ENCODE measurements at regions not wholly inside any gene's neighbourhood (a gene's known extent, or its start where the extent isn't known, plus 50 kb on each side); places are given as distances from the start of the nearest gene placed in this dataset.
"Not testable (repeated sequence)": the region's sequence is repeated elsewhere in the genome, so short reads cannot be mapped to it uniquely, and the experiment has no call there.

DNA sequence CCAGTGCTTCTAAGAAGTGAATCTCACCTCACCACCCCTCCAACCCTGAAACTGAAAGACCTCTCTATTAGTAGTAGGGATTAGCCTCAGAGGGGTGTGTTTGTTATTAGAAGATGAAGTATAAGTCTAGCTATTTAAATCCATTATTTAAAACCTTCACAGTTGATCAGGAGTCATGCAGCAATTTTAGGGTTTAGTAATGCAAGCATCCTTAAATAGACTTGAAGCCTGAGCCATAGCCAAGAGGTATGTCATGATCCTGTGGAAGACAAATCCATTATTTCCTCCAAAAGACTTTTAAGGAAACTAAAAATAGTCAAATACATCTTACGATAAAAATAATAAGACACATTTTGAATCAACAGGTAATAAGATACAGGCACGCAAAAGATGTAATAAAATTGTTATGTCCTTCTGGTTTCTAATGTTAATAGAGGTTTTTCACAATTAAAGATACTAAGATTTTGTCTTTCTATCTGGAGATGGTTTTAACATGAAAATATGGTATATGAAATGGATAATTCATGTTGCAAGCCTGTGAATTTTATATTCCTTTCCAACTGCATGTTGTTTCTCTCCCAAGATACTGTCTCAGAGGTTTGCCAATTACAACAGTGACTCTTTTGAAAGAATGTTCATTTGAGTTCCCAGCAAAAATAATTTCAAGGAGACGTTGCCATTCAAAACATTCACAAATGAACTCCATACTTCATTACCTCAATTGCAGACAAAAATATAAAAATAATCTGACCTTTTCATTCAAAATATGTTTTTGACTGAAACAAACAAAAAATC lies 68.0 kb downstream of the LUZP4 start:
- DNase-seq = no peak

DNA sequence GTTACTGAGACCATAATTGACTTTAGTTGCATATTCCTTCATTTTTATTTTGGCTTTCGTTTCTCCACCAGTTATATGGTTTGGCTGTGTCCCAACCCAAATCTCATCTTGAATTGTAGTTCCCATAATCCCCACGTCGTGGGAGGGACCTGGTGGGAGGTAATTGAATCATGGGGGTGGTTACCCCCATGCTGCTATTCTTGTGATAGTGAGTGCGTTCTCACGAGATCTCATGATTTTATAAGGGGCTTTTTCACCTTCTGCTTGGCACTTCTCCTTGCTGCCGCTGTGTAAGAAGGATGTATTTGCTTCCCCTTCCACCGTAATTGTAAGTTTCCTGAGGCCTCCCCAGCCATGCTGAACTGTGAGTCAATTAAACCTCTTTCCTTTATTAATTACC lies 70.0 kb downstream of the LUZP4 start:
- DNase-seq = not testable (repeated sequence)

DNA sequence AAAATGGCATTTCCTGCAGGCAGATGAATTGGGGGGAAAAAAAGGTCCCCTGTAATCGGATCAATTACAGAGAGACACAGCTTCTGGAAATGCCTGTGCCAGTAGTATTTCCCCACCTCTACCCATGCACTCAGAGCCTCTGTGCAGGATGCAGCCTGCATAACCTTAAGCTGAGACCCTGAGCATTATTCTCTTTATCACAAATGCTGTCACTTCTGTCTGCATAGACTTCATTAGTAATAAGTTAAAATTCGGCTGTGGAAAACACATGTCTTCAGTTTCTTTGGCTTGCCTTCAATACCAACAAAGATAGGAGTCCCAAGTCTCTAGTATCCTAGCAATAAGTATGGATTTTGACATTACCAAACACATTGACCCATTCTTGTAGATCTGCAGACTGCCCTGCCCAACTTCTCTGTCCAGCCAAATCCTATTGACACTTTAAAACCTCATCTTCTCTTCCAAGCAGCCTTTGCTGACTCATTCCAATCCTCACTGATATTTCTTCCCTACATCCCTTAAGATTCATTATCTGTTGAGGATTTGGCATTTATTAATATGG lies 70.8 kb downstream of the LUZP4 start:
- DNase-seq = no peak

GRCh38 chrX:115362334-115363095 lies 73.0 kb downstream of the LUZP4 start:
- DNase-seq = peak; percentile 21

- peak; percentile 64 for DNase-seq
These were observed 73.9 kb downstream of the LUZP4 start for GRCh38 chrX:115363372-115363771.

DNA sequence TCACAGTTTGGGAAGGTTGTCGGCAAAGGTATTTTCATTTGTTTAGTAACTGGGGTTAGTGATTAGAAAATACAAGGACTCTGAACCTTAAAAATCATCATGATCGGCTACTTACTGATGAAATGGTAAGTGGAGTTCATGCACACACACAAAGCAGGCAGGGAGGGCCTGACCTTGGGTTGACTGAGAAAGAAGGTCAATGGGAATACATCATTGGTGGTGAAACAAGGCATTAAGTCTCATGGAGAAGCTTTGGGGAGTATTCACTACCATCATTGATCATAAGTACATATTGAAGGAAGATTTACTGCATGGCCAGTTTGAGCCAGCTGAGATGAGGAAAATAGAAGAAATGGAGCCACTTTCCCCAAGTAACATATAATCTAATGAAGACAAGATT lies 74.4 kb downstream of the LUZP4 start:
- no peak for DNase-seq

DNA sequence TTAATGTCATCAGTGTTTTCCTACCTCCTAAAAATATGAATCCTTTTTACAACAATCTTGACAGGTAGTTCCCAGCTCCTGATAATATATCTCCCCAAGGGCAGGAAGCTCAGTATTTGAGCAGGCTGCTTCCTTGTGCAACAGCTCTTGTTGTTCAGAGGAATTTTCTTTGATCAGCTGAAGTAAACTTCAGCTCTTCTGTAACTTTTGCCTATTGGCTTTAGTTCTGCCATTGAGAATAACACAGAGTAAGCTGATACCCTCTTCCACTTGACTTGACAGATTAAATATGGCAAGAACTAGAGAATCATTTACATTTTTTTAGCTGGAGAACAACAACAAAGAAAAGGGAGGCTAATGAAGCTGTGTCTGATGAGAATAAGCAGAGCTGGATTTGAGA lies 75.2 kb downstream of the LUZP4 start:
- DNase-seq = no peak

DNA sequence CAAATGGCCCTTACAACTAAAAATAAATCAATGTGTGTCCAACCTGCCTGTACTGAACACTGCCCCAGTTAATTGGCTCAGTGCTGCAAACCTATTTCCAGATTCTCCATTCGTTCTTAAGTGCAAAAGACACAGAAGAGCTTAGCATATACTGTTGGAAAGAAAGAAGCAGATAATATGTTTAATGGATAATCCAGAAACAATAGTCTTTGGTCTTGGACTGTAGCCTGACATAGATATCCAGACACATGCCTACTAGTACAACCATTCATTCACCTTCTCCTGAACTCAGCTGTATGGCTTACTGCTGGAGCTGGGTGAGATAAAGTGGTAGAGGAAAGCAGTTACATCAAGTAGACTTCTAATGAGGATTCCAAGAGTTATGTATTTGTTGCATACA lies 77.0 kb downstream of the LUZP4 start:
- no peak for DNase-seq

- no peak for DNase-seq
These were observed 77.9 kb downstream of the LUZP4 start for GRCh38 chrX:115367455-115367854.

- DNase-seq = no peak
These were observed 78.4 kb downstream of the LUZP4 start for GRCh38 chrX:115367951-115368350.

DNA sequence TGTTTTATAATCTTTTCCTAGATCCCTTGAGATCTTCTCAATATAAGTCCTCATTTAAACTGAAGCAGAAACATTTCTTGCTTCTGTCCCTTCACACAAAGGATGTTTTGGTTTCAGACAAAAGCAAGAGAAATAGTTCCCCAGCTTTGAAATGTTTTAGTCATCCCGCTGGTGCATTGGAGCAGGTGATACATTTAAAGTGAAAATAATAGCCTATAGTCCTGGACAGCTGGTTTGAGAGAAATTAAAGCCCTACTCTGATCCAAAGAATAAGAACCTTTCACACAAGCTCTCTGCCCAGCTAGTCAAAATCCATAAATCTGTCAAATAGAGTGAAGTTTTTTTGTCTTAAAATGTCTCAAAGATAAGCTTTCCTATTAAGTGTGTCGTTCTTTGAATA lies 79.4 kb downstream of the LUZP4 start:
- DNase-seq = no peak

GRCh38 chrX:115372152-115372551 lies 82.6 kb downstream of the LUZP4 start:
- DNase-seq = no peak

DNA sequence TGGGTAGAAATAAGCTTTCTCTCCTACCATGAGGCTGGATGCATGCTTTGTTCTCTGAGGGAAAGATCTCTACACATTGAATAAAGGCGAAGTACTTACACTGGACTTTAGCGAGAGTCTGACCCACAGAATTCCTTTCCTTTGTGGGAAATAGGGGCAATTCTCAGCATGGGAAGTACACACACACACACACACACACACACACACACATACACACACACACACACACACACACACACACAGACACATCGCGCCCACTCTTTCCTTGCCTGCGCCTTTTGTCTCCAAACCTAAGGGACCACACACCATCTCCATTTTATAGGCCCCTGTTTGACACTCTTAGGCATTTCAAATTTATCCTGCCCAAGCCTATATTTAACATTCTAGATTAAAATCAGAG lies 83.8 kb downstream of the LUZP4 start:
- no peak for DNase-seq

- no peak for DNase-seq
These were observed 89.0 kb downstream of the LUZP4 start for GRCh38 chrX:115378471-115378870.

DNA sequence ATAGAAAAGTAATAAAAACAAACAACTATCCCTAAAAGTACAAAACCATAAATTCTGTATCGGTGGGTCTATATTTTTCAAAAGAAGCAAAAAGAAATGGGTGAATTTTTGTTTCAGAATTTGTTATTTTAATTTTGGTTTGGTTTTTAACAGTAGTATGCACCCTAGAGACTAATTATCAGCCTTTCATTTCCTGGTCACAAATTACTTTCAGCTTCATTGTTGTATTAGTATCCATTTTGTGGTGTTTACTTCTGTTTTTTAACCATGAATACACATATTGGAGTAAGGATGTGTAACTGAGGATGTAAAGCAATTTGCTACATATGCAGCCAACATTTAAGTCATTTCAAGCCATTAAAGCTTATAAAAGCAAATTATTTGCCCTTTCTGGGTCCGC lies 97.8 kb downstream of the LUZP4 start:
- no peak for DNase-seq

DNA sequence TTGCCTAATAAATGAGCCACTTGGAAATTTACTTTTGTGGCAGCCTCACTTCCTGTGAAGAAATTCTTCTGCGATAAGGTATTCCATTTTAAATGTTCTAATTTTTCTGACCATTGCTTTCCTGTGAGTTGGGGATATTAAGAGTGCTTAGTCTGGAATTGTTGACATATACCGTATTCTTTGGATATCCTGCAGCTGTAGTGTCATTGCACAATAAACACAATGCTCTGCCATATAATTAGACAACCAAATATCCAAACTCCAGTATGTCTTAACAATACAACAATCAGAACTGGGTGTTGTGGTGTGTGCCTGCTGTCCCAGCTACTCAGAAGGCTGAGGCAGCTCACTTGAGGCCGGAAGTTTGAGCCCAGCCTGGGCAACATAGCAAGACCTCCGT lies 99.4 kb downstream of the LUZP4 start:
- DNase-seq = no peak

DNA sequence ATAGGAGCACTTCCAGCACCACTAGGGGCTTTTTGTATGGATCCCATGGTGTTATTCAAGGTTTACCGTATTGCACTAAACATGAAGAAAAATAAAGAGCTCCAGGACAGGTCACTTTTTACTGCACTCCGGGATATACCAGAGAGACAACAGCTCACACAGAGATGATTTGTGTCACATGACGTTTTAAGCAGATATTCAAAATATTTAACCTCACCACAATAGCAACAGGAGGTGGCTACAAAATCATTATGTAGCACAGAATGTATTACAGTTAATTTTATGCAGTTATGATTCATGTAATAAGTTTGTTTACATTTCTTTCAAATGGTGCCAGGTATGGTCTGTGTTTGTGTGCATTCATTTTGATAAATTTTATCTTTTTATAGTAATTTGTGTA lies 100.6 kb downstream of the LUZP4 start:
- no peak for DNase-seq

GRCh38 chrX:115392031-115392430 lies 102.5 kb downstream of the LUZP4 start:
- DNase-seq = no peak

GRCh38 chrX:115392871-115393270 lies 103.4 kb downstream of the LUZP4 start:
- no peak for DNase-seq

DNA sequence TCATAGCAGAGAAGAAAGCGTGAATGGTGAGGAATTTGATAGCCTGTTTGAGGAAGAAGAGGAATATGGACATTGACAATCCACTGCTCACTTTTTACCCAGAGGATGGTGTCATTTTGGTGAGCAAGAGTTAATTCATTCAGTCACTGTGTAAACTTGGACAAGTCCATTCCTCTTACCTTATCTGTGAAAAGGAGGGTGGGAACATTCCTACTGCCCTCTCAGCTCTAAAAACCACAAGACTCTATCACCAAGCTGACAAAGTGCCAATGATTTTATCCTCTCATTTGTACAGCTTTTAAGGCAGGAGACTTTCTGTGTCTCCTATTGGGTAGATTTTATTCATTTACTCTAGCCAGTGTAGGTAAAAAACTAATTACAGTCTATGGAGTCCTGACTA lies 103.8 kb downstream of the LUZP4 start:
- DNase-seq = no peak

GRCh38 chrX:115394806-115395205 lies 105.3 kb downstream of the LUZP4 start:
- not testable (repeated sequence) for DNase-seq

- no peak for DNase-seq
These were observed 109.8 kb downstream of the LUZP4 start for GRCh38 chrX:115399306-115399705.

DNA sequence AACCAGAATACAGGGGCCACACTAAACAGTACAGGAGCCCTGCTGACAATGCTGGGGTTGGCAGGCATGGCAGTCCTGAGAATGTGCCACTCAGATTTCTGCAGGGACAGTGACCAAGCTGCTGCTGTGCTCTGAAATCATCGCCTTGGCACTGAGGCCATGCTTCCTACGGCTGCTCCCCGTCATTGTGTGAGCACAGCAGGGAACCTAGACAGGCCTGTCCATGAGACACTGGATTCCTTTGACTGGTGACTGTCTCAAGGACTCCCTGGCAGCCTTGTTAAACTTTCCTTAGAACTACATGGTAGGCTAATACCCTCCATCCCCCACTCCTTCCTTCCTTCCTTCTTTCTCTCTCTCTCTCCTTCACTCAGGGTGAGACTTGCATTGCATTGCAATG lies 111.4 kb downstream of the LUZP4 start:
- DNase-seq = no peak

DNA sequence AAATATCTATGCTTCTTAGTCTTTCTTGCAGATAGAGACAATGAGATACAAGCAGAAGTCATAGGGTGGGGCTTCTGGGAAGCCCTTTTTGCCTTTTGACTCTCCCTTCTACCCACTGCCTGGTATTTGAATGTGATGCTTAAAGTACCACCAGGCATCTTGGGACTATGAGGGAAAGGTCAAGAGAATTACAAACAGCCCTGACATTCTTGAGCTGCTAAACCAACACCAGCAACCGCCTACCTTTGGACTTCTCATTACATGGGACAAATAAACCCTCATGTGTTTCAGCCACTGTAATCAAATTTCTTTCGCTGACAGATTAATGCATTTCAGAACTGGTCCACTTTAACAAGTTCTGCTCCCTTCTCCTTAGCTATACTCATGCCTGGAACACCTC lies 112.8 kb downstream of the LUZP4 start:
- no peak for DNase-seq

All from NCI-H1092 treated with DMSO at 0.1 percent for 48 hours (cell line).